A549 (cell line): ENCODE measurements at regions not wholly inside any gene's neighbourhood (a gene's known extent, or its start where the extent isn't known, plus 50 kb on each side); places are given as distances from the start of the nearest gene placed in this dataset.

Source experiments
- ATAC-seq, 2 experiments: fragments of 200-7000 bp in 1 of 2; fragments of >200 bp in 1 of 2; cut with Nextera tagmentation in 1 of 2; cut with Tn5 transposase in 1 of 2; 3 replicates each; pipeline versions ENCODE4 v1.8.0 to v1.9.1; 2018 to 2020; ENCODE audit warnings: mild to moderate bottlenecking in 1 of 2, moderate library complexity in 1 of 2
- CTCF ChIA-PET: fragments of 300-600 bp; sonication (Branson Sonifier 250); formaldehyde crosslinking; extraction: SDS; loops from one replicate; lab custom pipeline; 2021; ENCODE audit warnings: antibody characterized with exemption, inconsistent platforms; lab: Yijun Ruan, JAX
- POLR2A ChIA-PET: fragments of 350-600 bp; formaldehyde crosslinking; extraction: SDS; loops from one replicate; lab custom pipeline; 2021; ENCODE audit warnings: antibody characterized with exemption, inconsistent platforms; lab: Yijun Ruan, JAX
- DNase-seq, 2 experiments: peaks; one replicate each; pipeline versions ENCODE4 v3.0.0 to v3.0.0-alpha.2; 2011 to 2016; ENCODE audit warnings: low read depth in 1 of 2, low spot score in 1 of 2
- FAIRE-seq: peaks from 2 replicates; lab custom pipeline; 2011; peaks lifted over from hg19 to GRCh38; lab: Jason Lieb, UNC
- H3K27ac ChIP-seq, 2 experiments: fragments of >200 bp; sonication (Bioruptor Twin); formaldehyde crosslinking; 3 replicates each; pipeline ENCODE4 v1.5.1; 2016 to 2017
- H3K4me1 ChIP-seq: fragments of >200 bp; sonication (Bioruptor Twin); formaldehyde crosslinking; 3 replicates; pipeline ENCODE4 v1.6.1; 2016
- H3K4me2 ChIP-seq: fragments of >200 bp; sonication (Bioruptor Twin); formaldehyde crosslinking; 3 replicates; pipeline ENCODE4 v1.6.1; 2016
- H3K4me3 ChIP-seq: fragments of >200 bp; sonication (Bioruptor Twin); formaldehyde crosslinking; 3 replicates; pipeline ENCODE4 v1.5.1; 2016
- H3K9me3 ChIP-seq: fragments of >200 bp; sonication (Bioruptor Twin); formaldehyde crosslinking; 3 replicates; pipeline ENCODE4 v1.6.1; 2016
- BHLHE40 ChIP-seq: IDR thresholded peaks from 2 replicates; pipeline ENCODE4 v1.6.1; 2012; ENCODE audit warnings: low read depth, low read length, inconsistent platforms
- CEBPB ChIP-seq, 2 experiments: fragments of >200 bp in 1 of 2; sonication (Bioruptor Twin) in 1 of 2; formaldehyde crosslinking in 1 of 2; IDR thresholded peaks; 2 replicates each; pipeline ENCODE4 v1.6.1; 2012 to 2016
- CHD2 ChIP-seq: fragments of 150-350 bp; IDR thresholded peaks from 2 replicates; pipeline ENCODE4 v1.6.1; 2014; ENCODE audit warnings: low read length; ENCODE audit not compliant: partially characterized antibody
- CHD4 ChIP-seq: fragments of 200-600 bp; sonication (generic); IDR thresholded peaks from 2 replicates; pipeline ENCODE4 v1.6.1; 2016; ENCODE audit warnings: antibody characterized with exemption, mild to moderate bottlenecking, borderline replicate concordance
- ESRRA ChIP-seq: fragments of 150-350 bp; IDR thresholded peaks from 2 replicates; pipeline ENCODE4 v1.6.1; 2014; ENCODE audit warnings: mild to moderate bottlenecking, low read length, borderline replicate concordance
- FOXS1 ChIP-seq: fragments of 250-450 bp; sonication (Bioruptor Pico); IDR thresholded peaks from 2 replicates; pipeline ENCODE4 v1.5.0; 2020; ENCODE audit warnings: mild to moderate bottlenecking, moderate library complexity
- GATA3 ChIP-seq: IDR thresholded peaks from 2 replicates; pipeline ENCODE4 v1.6.1; 2012; ENCODE audit warnings: borderline replicate concordance
- HES2 ChIP-seq: fragments of >200 bp; sonication (Bioruptor Twin); formaldehyde crosslinking; IDR thresholded peaks from 2 replicates; pipeline ENCODE4 v1.6.1; 2016
- HOXB5 ChIP-seq: fragments of 250-450 bp; sonication (Bioruptor Pico); IDR thresholded peaks from 2 replicates; pipeline ENCODE4 v1.5.0; 2020; ENCODE audit warnings: mild to moderate bottlenecking, moderate library complexity
- KDM1A ChIP-seq: fragments of 200-600 bp; sonication (generic); IDR thresholded peaks from 2 replicates; pipeline ENCODE4 v1.6.1; 2016; ENCODE audit warnings: low read depth, mild to moderate bottlenecking
- KDM5A ChIP-seq: fragments of 200-600 bp; sonication (generic); IDR thresholded peaks from 2 replicates; pipeline ENCODE4 v1.6.1; 2016; ENCODE audit warnings: antibody characterized with exemption, mild to moderate bottlenecking
- MAFK ChIP-seq: fragments of 450-650 bp; IDR thresholded peaks from 2 replicates; pipeline ENCODE4 v1.6.1; 2014; ENCODE audit not compliant: partially characterized antibody
- MAX ChIP-seq: IDR thresholded peaks from 2 replicates; pipeline ENCODE4 v1.6.1; 2012
- MYC ChIP-seq: IDR thresholded peaks from 2 replicates; pipeline ENCODE4 v1.6.1; 2012; ENCODE audit warnings: mild to moderate bottlenecking, inconsistent platforms, low read length, improper control_type of control experiment, borderline replicate concordance
- NR3C1 ChIP-seq: fragments of >200 bp; sonication (Bioruptor Twin); formaldehyde crosslinking; IDR thresholded peaks from 3 replicates; pipeline ENCODE4 v1.6.1; 2017
- POLR2A ChIP-seq: IDR thresholded peaks from 2 replicates; pipeline ENCODE4 v1.6.1; 2012; ENCODE audit warnings: mild to moderate bottlenecking, low read length
- POLR2AphosphoS2 ChIP-seq: conservative IDR thresholded peaks from 2 replicates; pipeline ENCODE4 v1.6.1; 2012; ENCODE audit warnings: low read length, improper control_type of control experiment, inconsistent platforms
- RARB ChIP-seq: fragments of 250-450 bp; sonication (Bioruptor Pico); IDR thresholded peaks from 2 replicates; pipeline ENCODE4 v1.8.0; 2021; ENCODE audit warnings: mild to moderate bottlenecking, moderate library complexity
- RFX5 ChIP-seq: fragments of 450-650 bp; IDR thresholded peaks from 2 replicates; pipeline ENCODE4 v1.7.1; 2014; ENCODE audit warnings: antibody characterized with exemption, mild to moderate bottlenecking, moderate library complexity
- SMC3 ChIP-seq: fragments of >200 bp; sonication (Bioruptor Twin); formaldehyde crosslinking; IDR thresholded peaks from 3 replicates; pipeline ENCODE4 v1.6.1; 2018; ENCODE audit warnings: inconsistent platforms
- TP53 ChIP-seq: fragments of 250-450 bp; sonication (Bioruptor Pico); IDR thresholded peaks from 2 replicates; pipeline ENCODE4 v1.5.0; 2021; ENCODE audit warnings: mild to moderate bottlenecking, moderate library complexity
- USF2 ChIP-seq: fragments of 450-650 bp; IDR thresholded peaks from 2 replicates; pipeline ENCODE4 v1.6.1; 2014; ENCODE audit warnings: antibody characterized with exemption
- ZC3H11A ChIP-seq: fragments of 450-650 bp; IDR thresholded peaks from 2 replicates; pipeline ENCODE4 v1.6.1; 2014; ENCODE audit warnings: antibody characterized with exemption, mild to moderate bottlenecking
- WGBS: methylation state at CpG from one replicate; pipeline ENCODE4 v1.1.6; 2017; ENCODE audit errors: missing lambda C conversion rate; 5-methylcytosine and 5-hydroxymethylcytosine counted together

- 48% methylated on average over 10 of the region's 10 CpGs for WGBS
- POLR2A ChIA-PET: no interaction called here
Observed at GRCh38 chr5:98490348-98490747, 283.1 kb upstream of the RGMB start.

DNA sequence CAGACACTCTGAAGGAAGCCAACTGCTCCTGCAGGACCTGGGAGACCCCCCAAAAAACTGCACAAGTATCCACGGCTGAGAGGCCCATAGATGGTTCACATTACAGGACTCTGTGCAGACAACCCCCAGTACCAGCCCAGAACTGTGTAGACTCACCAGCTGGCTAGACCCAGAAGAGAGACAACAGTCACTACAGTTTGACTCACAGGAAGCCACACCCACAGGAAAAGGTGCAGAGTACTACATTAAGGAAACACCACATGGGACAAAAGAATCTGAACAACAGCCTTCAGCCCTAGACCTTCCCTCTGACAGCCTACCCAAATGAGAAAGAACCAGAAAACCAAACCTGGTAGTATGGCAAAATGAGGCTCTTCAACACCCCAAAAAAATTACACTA lies 281.2 kb upstream of the RGMB start:
- H3K4me2 ChIP-seq: no peak overlapping the region
- ATAC-seq: no peak
- TF ChIP-seq MAFK (no peak), HOXB5 (CRISPR knock-in tag) (no peak), TP53 (no peak), CHD4 (no peak), CEBPB (IDR thresholded peaks at IDR 0.05) (no peak), RFX5 (no peak), GATA3 (no peak), NR3C1 (no peak), CHD2 (no peak), ESRRA (no peak)
- no peak for DNase-seq
- no peak overlapping the region for H3K4me3 ChIP-seq
- ChIA-PET CTCF (no interaction called here), POLR2A (no interaction called here)
- no peak overlapping the region for H3K27ac ChIP-seq
- H3K4me1 ChIP-seq: no peaks in the 10 kb centered on the region
- FAIRE-seq: no peak
- WGBS: 0% methylated on average over 1 of the region's 1 CpG
- peaks cover 2% of the 10 kb centered on the region; the same call in 1 of the 3 replicates for H3K9me3 ChIP-seq

More at GRCh38 chr5:98490348-98490747, 283.1 kb upstream of the RGMB start:
- no peak for DNase-seq
- ATAC-seq: no peak
- Histone ChIP-seq H3K27ac (no peak overlapping the region), H3K9me3 (peaks cover 2% of the 10 kb centered on the region; the same call in 1 of the 3 replicates), H3K4me1 (no peaks in the 10 kb centered on the region)
- no peak for TF ChIP-seq MAX
- no peak for TF ChIP-seq RARB
- no peak for TF ChIP-seq MAFK
- no peak for TF ChIP-seq USF2
- TF ChIP-seq ZC3H11A: no peak
- no peak for TF ChIP-seq KDM1A
- TF ChIP-seq POLR2AphosphoS2: no peak
- no peak for TF ChIP-seq ESRRA
- no peak for TF ChIP-seq HES2
- no peak for TF ChIP-seq MYC
- TF ChIP-seq, all 56 proteins: peak for 0
- no peak for FAIRE-seq
- CTCF ChIA-PET: no interaction called here
- Histone ChIP-seq H3K4me2 (no peak overlapping the region), H3K4me3 (no peak overlapping the region)

GRCh38 chr5:98497418-98497817 lies 276.0 kb upstream of the RGMB start:
- Histone ChIP-seq H3K9me3 (no peaks in the 10 kb centered on the region), H3K27ac (no peak overlapping the region)
- TF ChIP-seq BHLHE40: no peak
- TF ChIP-seq KDM1A: no peak
- no peak for TF ChIP-seq POLR2AphosphoS2
- no peak for TF ChIP-seq HES2
- no peak for TF ChIP-seq GATA3
- no peak for TF ChIP-seq CEBPB (IDR thresholded peaks at IDR 0.05)
- TF ChIP-seq RARB: no peak
- TF ChIP-seq KDM5A: no peak
- TF ChIP-seq MYC: no peak
- TF ChIP-seq CHD2: no peak
- TF ChIP-seq POLR2A: no peak
- no peak for TF ChIP-seq FOXS1 (CRISPR knock-in tag)
- no peak for TF ChIP-seq SMC3
- TF ChIP-seq, all 56 proteins: peak for 0
- no peak for FAIRE-seq
- ATAC-seq: no peak
- ChIA-PET CTCF (no interaction called here), POLR2A (no interaction called here)
- H3K4me3 ChIP-seq: no peak overlapping the region
- H3K4me1 ChIP-seq: no peaks in the 10 kb centered on the region
- DNase-seq: no peak
- WGBS: 44% methylated on average over 1 of the region's 1 CpG
- no peak overlapping the region for H3K4me2 ChIP-seq
